Body of pancreas (tissue), 4 donors: ENCODE measurements at regions not wholly inside any gene's neighbourhood (a gene's known extent, or its start where the extent isn't known, plus 50 kb on each side); places are given as distances from the start of the nearest gene placed in this dataset.

Experiments used
- POLR2A ChIP-seq, 3 donors: fragments of 450-650 bp; IDR thresholded peaks; one replicate each; pipeline ENCODE4 v1.6.1; 2016; ENCODE audit warnings: antibody characterized with exemption in 3 of 3, mild to moderate bottlenecking in 2 of 3
- TF ChIP-seq, protein P1 (sequence below), 7 experiments: fragments of 450-650 bp in 4 of 7; fragments of 200-600 bp in 3 of 7; sonication (generic) in 3 of 7; IDR thresholded peaks; one replicate each; pipeline ENCODE4 v1.5.1; 2016 to 2019; ENCODE audit warnings: antibody characterized with exemption in 7 of 7

DNA sequence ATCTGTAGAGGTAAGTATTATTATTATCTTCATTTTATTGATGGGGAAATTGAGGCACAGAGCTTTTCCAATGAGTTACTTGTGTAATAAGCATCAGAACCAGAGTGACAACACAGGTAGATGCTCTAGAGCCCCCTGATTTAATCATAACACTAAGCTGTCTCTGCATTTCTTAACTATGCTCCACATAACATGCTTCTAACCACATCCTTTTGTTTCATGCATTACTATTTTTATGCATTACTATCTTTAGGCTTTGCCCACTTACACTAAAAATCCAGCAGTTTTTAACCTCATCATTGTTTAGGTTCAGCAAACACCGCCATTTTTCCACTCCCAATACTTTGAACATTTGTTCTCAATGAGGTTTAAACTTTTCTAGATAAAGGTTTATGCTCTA lies 1900.8 kb upstream of the PCDH10 start:
- TF ChIP-seq, protein P1, sequence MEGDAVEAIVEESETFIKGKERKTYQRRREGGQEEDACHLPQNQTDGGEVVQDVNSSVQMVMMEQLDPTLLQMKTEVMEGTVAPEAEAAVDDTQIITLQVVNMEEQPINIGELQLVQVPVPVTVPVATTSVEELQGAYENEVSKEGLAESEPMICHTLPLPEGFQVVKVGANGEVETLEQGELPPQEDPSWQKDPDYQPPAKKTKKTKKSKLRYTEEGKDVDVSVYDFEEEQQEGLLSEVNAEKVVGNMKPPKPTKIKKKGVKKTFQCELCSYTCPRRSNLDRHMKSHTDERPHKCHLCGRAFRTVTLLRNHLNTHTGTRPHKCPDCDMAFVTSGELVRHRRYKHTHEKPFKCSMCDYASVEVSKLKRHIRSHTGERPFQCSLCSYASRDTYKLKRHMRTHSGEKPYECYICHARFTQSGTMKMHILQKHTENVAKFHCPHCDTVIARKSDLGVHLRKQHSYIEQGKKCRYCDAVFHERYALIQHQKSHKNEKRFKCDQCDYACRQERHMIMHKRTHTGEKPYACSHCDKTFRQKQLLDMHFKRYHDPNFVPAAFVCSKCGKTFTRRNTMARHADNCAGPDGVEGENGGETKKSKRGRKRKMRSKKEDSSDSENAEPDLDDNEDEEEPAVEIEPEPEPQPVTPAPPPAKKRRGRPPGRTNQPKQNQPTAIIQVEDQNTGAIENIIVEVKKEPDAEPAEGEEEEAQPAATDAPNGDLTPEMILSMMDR (IDR thresholded peaks at IDR 0.05), result no peak
- no peak for TF ChIP-seq POLR2A (IDR thresholded peaks at IDR 0.05)
